ENCODE measurements at regions not wholly inside any gene's neighbourhood (a gene's known extent, or its start where the extent isn't known, plus 50 kb on each side); places are given as distances from the start of the nearest gene placed in this dataset.
"Not testable (repeated sequence)": the region's sequence is repeated elsewhere in the genome, so short reads cannot be mapped to it uniquely, and the experiment has no call there.

DNA sequence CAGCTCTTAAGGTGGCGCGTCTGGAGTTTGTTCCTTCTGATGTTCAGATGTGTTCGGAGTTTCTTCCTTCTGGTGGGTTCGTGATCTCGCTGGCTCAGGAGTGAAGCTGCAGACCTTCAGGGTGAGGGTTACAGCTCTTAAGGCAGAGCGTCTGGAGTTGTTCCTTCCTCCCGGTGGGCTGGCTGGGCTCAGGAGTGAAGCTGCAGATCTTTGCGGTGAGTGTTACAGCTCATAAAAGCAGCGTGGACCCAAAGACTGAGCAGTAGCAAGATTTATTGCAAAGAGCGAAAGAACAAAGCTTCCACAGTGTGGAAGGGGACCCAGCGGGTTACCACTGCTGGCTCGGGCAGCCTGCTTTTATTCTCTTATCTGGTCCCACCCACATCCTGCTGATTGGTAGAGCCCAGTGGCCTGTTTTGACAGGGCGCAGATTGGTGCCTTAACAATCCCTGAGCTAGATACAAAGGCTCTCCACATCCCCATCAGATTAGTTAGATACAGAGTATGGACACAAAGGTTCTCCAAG, 244.3 kb downstream of the PLA2G4A start:
- not testable (repeated sequence) for TF ChIP-seq POLR2A, CTCF (IDR thresholded peaks at IDR 0.05)
